HL-60 (cell line): ENCODE measurements at regions not wholly inside any gene's neighbourhood (a gene's known extent, or its start where the extent isn't known, plus 50 kb on each side); places are given as distances from the start of the nearest gene placed in this dataset.

Experiments used
- GABPA ChIP-seq: IDR thresholded peaks from 2 replicates; pipeline ENCODE4 v1.6.1; 2012; ENCODE audit warnings: low read depth
- TF ChIP-seq, protein P1 (sequence below): IDR thresholded peaks from one replicate; pipeline ENCODE4 v1.5.1; 2011; ENCODE audit warnings: low read length, control low read depth, inconsistent platforms; ENCODE audit not compliant: insufficient read depth
- TF ChIP-seq, protein P2 (sequence below): IDR thresholded peaks from 2 replicates; pipeline ENCODE4 v1.6.1; 2012; ENCODE audit warnings: low read depth; ENCODE audit not compliant: insufficient replicate concordance

DNA sequence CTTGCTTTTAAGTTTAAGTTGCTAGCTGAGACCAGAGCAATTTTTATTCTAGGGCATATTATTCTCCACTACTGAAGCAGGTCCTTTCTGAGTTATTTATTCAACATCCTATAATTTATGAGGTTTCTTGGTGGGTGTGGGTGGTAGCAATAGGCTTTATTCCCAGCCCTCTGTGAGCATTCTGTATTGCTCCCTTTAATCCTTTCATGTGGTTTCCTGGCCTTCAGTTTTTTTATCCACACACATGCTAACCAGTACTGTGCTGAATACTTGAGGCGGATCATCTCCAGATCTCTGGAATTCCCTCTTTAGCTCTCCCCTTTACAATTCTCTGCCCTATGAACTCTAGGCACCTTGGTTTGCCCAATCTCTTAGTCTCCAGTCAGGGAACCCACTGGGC, 91.8 kb upstream of the GLRA1 start:
- TF ChIP-seq, protein P1, sequence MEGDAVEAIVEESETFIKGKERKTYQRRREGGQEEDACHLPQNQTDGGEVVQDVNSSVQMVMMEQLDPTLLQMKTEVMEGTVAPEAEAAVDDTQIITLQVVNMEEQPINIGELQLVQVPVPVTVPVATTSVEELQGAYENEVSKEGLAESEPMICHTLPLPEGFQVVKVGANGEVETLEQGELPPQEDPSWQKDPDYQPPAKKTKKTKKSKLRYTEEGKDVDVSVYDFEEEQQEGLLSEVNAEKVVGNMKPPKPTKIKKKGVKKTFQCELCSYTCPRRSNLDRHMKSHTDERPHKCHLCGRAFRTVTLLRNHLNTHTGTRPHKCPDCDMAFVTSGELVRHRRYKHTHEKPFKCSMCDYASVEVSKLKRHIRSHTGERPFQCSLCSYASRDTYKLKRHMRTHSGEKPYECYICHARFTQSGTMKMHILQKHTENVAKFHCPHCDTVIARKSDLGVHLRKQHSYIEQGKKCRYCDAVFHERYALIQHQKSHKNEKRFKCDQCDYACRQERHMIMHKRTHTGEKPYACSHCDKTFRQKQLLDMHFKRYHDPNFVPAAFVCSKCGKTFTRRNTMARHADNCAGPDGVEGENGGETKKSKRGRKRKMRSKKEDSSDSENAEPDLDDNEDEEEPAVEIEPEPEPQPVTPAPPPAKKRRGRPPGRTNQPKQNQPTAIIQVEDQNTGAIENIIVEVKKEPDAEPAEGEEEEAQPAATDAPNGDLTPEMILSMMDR: no peak
- TF ChIP-seq, protein P2, sequence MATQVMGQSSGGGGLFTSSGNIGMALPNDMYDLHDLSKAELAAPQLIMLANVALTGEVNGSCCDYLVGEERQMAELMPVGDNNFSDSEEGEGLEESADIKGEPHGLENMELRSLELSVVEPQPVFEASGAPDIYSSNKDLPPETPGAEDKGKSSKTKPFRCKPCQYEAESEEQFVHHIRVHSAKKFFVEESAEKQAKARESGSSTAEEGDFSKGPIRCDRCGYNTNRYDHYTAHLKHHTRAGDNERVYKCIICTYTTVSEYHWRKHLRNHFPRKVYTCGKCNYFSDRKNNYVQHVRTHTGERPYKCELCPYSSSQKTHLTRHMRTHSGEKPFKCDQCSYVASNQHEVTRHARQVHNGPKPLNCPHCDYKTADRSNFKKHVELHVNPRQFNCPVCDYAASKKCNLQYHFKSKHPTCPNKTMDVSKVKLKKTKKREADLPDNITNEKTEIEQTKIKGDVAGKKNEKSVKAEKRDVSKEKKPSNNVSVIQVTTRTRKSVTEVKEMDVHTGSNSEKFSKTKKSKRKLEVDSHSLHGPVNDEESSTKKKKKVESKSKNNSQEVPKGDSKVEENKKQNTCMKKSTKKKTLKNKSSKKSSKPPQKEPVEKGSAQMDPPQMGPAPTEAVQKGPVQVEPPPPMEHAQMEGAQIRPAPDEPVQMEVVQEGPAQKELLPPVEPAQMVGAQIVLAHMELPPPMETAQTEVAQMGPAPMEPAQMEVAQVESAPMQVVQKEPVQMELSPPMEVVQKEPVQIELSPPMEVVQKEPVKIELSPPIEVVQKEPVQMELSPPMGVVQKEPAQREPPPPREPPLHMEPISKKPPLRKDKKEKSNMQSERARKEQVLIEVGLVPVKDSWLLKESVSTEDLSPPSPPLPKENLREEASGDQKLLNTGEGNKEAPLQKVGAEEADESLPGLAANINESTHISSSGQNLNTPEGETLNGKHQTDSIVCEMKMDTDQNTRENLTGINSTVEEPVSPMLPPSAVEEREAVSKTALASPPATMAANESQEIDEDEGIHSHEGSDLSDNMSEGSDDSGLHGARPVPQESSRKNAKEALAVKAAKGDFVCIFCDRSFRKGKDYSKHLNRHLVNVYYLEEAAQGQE: no peak
- TF ChIP-seq GABPA: no peak
